H9 (cell line): ENCODE measurements at regions not wholly inside any gene's neighbourhood (a gene's known extent, or its start where the extent isn't known, plus 50 kb on each side); places are given as distances from the start of the nearest gene placed in this dataset.

Experiments used
- DNase-seq: peaks from one replicate; pipeline ENCODE4 v3.0.0-alpha.2; 2017
- H2AFZ ChIP-seq: one replicate; pipeline ENCODE4 v1.6.1; 2013; ENCODE audit warnings: mild to moderate bottlenecking, low read length, control low read depth, moderate library complexity
- H2AK5ac ChIP-seq: 2 replicates; pipeline ENCODE4 v1.6.1; 2013; ENCODE audit warnings: low read length, control low read depth, mixed read lengths; ENCODE audit not compliant: insufficient read length
- H2BK120ac ChIP-seq: one replicate; pipeline ENCODE4 v1.6.1; 2013; ENCODE audit warnings: low read depth, mild to moderate bottlenecking, low read length, control low read depth, inconsistent platforms; ENCODE audit not compliant: poor library complexity, severe bottlenecking
- H2BK12ac ChIP-seq: 2 replicates; pipeline ENCODE4 v1.6.1; 2013; ENCODE audit warnings: low read length, control low read depth, mixed read lengths, low read depth; ENCODE audit not compliant: insufficient read length
- H2BK15ac ChIP-seq: 2 replicates; pipeline ENCODE4 v1.6.1; 2013; ENCODE audit warnings: low read depth, low read length, control low read depth
- H2BK20ac ChIP-seq: one replicate; pipeline ENCODE4 v1.6.1; 2013; ENCODE audit warnings: low read depth, mild to moderate bottlenecking, low read length, control low read depth, inconsistent platforms; ENCODE audit not compliant: poor library complexity, severe bottlenecking
- H2BK5ac ChIP-seq: 2 replicates; pipeline ENCODE4 v1.6.1; 2013; ENCODE audit warnings: low read length, control low read depth, mixed read lengths; ENCODE audit not compliant: insufficient read length
- H3K14ac ChIP-seq: 2 replicates; pipeline ENCODE4 v1.6.1; 2013; ENCODE audit warnings: low read length, control low read depth; ENCODE audit not compliant: insufficient read depth
- H3K18ac ChIP-seq: 2 replicates; pipeline ENCODE4 v1.6.1; 2013; ENCODE audit warnings: low read depth, mild to moderate bottlenecking, mixed read lengths, low read length, control low read depth; ENCODE audit not compliant: insufficient read length
- H3K23ac ChIP-seq: 2 replicates; pipeline ENCODE4 v1.6.1; 2013; ENCODE audit warnings: low read length, control low read depth, mixed read lengths, low read depth; ENCODE audit not compliant: insufficient read length
- H3K23me2 ChIP-seq: 2 replicates; pipeline ENCODE4 v1.6.1; 2013; ENCODE audit warnings: low read depth, mild to moderate bottlenecking, mixed read lengths, low read length, control low read depth; ENCODE audit not compliant: insufficient read length, poor library complexity, severe bottlenecking
- H3K27ac ChIP-seq: 2 replicates; pipeline ENCODE4 v1.5.1; 2013; ENCODE audit warnings: low read length, control low read depth, mixed read lengths, low read depth; ENCODE audit not compliant: insufficient read length
- H3K27me3 ChIP-seq: 2 replicates; pipeline ENCODE4 v1.6.1; 2013; ENCODE audit warnings: low read length, control low read depth, inconsistent platforms; ENCODE audit not compliant: insufficient read depth
- H3K4ac ChIP-seq: 2 replicates; pipeline ENCODE4 v1.6.1; 2013; ENCODE audit warnings: low read depth, mild to moderate bottlenecking, control low read depth, inconsistent platforms, low read length, moderate library complexity
- H3K4me1 ChIP-seq: 2 replicates; pipeline ENCODE4 v1.6.1; 2013; ENCODE audit warnings: low read length, control low read depth, inconsistent platforms; ENCODE audit not compliant: insufficient read depth
- H3K4me2 ChIP-seq: 2 replicates; pipeline ENCODE4 v1.6.1; 2013; ENCODE audit warnings: low read length, control low read depth, mixed read lengths; ENCODE audit not compliant: insufficient read length, insufficient read depth
- H3K56ac ChIP-seq: 2 replicates; pipeline ENCODE4 v1.6.1; 2013; ENCODE audit warnings: low read depth, mild to moderate bottlenecking, mixed read lengths, low read length, control low read depth; ENCODE audit not compliant: insufficient read length
- H3K79me1 ChIP-seq: 2 replicates; pipeline ENCODE4 v1.6.1; 2013; ENCODE audit warnings: low read depth, mild to moderate bottlenecking, moderate library complexity, low read length, control low read depth, inconsistent platforms; ENCODE audit not compliant: insufficient read depth, poor library complexity, severe bottlenecking
- H3K79me2 ChIP-seq: 2 replicates; pipeline ENCODE4 v1.6.1; 2013; ENCODE audit warnings: low read length, control low read depth, inconsistent platforms; ENCODE audit not compliant: insufficient read depth
- H3K9ac ChIP-seq: 2 replicates; pipeline ENCODE4 v1.6.1; 2013; ENCODE audit warnings: low read length, control low read depth, mixed read lengths; ENCODE audit not compliant: insufficient read length; ENCODE audit errors: extremely low read depth
- H3K9me3 ChIP-seq: one replicate; pipeline ENCODE4 v1.6.1; 2013; ENCODE audit warnings: low read depth, low read length, inconsistent platforms; ENCODE audit not compliant: control insufficient read depth
- H3T11ph ChIP-seq: one replicate; pipeline ENCODE4 v1.6.1; 2013; ENCODE audit warnings: mild to moderate bottlenecking, low read length, control low read depth, inconsistent platforms
- H4K20me1 ChIP-seq: one replicate; pipeline ENCODE4 v1.6.1; 2013; ENCODE audit not compliant: control insufficient read depth, insufficient read length, insufficient read depth
- H4K5ac ChIP-seq: 2 replicates; pipeline ENCODE4 v1.6.1; 2013; ENCODE audit warnings: low read depth, mild to moderate bottlenecking, mixed read lengths, low read length, control low read depth; ENCODE audit not compliant: insufficient read length
- H4K8ac ChIP-seq: replicated peaks from 2 replicates; pipeline ENCODE4 v1.6.1; 2013; ENCODE audit warnings: low read length, control low read depth, mixed read lengths, low read depth; ENCODE audit not compliant: insufficient read length
- H4K91ac ChIP-seq: 2 replicates; pipeline ENCODE4 v1.6.1; 2013; ENCODE audit warnings: low read depth, mild to moderate bottlenecking, moderate library complexity, mixed read lengths, low read length, control low read depth; ENCODE audit not compliant: insufficient read length
- H3K27ac Mint-ChIP-seq, 3 experiments: 2 replicates in 2 of 3; 3 replicates in 1 of 3; pipeline ENCODE4 v1.8.0; 2020 to 2021; ENCODE audit warnings: mixed read lengths in 3 of 3, mild to moderate bottlenecking in 1 of 3, moderate library complexity in 1 of 3
- H3K27me3 Mint-ChIP-seq: 2 replicates; pipeline ENCODE4 v1.8.0; 2021; ENCODE audit warnings: low read depth, mild to moderate bottlenecking, moderate library complexity, mixed read lengths
- H3K36me3 Mint-ChIP-seq, 3 experiments: 2 replicates in 2 of 3; 3 replicates in 1 of 3; pipeline ENCODE4 v1.8.0; 2020 to 2021; ENCODE audit warnings: low read depth in 3 of 3, mixed read lengths in 3 of 3; ENCODE audit not compliant: insufficient read depth in 1 of 3
- H3K4me1 Mint-ChIP-seq, 2 experiments: 2 replicates each; pipeline ENCODE4 v1.8.0; 2020; ENCODE audit warnings: mixed read lengths in 2 of 2
- H3K4me3 Mint-ChIP-seq, 2 experiments: 2 replicates in 1 of 2; 3 replicates in 1 of 2; pipeline ENCODE4 v1.8.0; 2020 to 2021; ENCODE audit warnings: mild to moderate bottlenecking in 2 of 2, mixed read lengths in 2 of 2, moderate library complexity in 1 of 2
- H3K9me3 Mint-ChIP-seq, 2 experiments: 2 replicates in 1 of 2; 3 replicates in 1 of 2; pipeline ENCODE4 v1.8.0; 2020; ENCODE audit warnings: mild to moderate bottlenecking in 2 of 2, mixed read lengths in 2 of 2, moderate library complexity in 1 of 2
- WGBS: extraction: QIAGEN DNeasy Blood & Tissue Kit; methylation state at CpG from one replicate; pipeline ENCODE4 v1.1.7; 2013; ENCODE audit warnings: missing lambda C conversion rate, low lambda C conversion rate, mixed read lengths; ENCODE audit not compliant: insufficient read length; ENCODE audit errors: extremely low coverage; 5-methylcytosine and 5-hydroxymethylcytosine counted together
- TF ChIP-seq, protein P1 (sequence below): fragments of 200-600 bp; sonication (generic); conservative IDR thresholded peaks from 3 replicates; pipeline ENCODE4 v1.8.0; 2021; ENCODE audit warnings: antibody characterized with exemption, mild to moderate bottlenecking

DNA sequence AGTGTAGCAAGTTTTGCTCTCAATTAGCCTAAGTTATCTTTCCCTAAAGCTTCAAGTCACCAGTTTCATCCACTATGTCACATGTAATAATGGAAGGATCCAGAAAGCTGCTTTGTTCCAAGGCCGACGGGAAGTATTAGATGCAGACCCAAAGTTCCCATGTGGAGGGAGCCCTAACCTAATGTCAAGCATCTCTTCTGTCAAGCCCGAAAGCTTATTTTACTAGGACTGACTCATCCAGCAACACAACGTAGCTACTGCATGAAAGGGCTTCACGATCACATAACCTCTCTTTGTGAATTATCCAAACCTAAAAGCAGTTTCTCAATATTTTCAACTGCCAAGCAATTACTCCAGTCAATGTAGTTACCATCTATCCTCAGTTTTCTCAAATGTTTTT lies 133.4 kb downstream of the SLC6A15 start:
- Histone ChIP-seq H2BK20ac (no peak overlapping the region), H4K20me1 (no peaks in the 10 kb centered on the region), H3K9me3 (no peaks in the 10 kb centered on the region), H2AFZ (no peak overlapping the region), H2AK5ac (no peak overlapping the region), H3K14ac (no peak overlapping the region), H3K4me2 (no peak overlapping the region), H3T11ph (no peak overlapping the region), H3K23me2 (no peaks in the 10 kb centered on the region), H3K18ac (no peak overlapping the region), H4K8ac (no peak overlapping the region), H2BK120ac (no peak overlapping the region), H3K9ac (no peak overlapping the region), H2BK5ac (no peak overlapping the region), H2BK12ac (no peak overlapping the region), H3K4me1 (no peaks in the 10 kb centered on the region), H3K23ac (no peak overlapping the region), H3K79me2 (no peaks in the 10 kb centered on the region), H3K56ac (no peak overlapping the region), H3K4ac (no peak overlapping the region), H4K5ac (no peak overlapping the region), H2BK15ac (no peak overlapping the region), H4K91ac (no peak overlapping the region), H3K27ac (no peak overlapping the region), H3K79me1 (no peaks in the 10 kb centered on the region), H3K27me3 (no peaks in the 10 kb centered on the region)
- Mint-ChIP-seq H3K4me3 (no peak overlapping the region), H3K27me3 (no peaks in the 10 kb centered on the region), H3K4me1 (peaks cover 0 to 2% of the 10 kb centered on the region in 2 experiments; a peak in 1 of 4 replicates), H3K9me3 (no peaks in the 10 kb centered on the region), H3K27ac (no peak overlapping the region), H3K36me3 (no peaks in the 10 kb centered on the region)
- WGBS, result no CpG with 5 or more reads among the region's 5 CpGs
- TF ChIP-seq, protein P1, sequence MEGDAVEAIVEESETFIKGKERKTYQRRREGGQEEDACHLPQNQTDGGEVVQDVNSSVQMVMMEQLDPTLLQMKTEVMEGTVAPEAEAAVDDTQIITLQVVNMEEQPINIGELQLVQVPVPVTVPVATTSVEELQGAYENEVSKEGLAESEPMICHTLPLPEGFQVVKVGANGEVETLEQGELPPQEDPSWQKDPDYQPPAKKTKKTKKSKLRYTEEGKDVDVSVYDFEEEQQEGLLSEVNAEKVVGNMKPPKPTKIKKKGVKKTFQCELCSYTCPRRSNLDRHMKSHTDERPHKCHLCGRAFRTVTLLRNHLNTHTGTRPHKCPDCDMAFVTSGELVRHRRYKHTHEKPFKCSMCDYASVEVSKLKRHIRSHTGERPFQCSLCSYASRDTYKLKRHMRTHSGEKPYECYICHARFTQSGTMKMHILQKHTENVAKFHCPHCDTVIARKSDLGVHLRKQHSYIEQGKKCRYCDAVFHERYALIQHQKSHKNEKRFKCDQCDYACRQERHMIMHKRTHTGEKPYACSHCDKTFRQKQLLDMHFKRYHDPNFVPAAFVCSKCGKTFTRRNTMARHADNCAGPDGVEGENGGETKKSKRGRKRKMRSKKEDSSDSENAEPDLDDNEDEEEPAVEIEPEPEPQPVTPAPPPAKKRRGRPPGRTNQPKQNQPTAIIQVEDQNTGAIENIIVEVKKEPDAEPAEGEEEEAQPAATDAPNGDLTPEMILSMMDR, result no peak
- no peak for DNase-seq
